Memory B cell (primary cell): ENCODE measurements at regions not wholly inside any gene's neighbourhood (a gene's known extent, or its start where the extent isn't known, plus 50 kb on each side); places are given as distances from the start of the nearest gene placed in this dataset.
"Not testable (repeated sequence)": the region's sequence is repeated elsewhere in the genome, so short reads cannot be mapped to it uniquely, and the experiment has no call there.

Experiments used
- ATAC-seq: fragments of 150-1000 bp; cut with Tn5 transposase; 2 replicates; pipeline ENCODE4 v1.10.0; 2021; ENCODE audit warnings: low read depth, mild to moderate bottlenecking, moderate library complexity
- DNase-seq, 2 donors: peaks; one replicate each; pipeline ENCODE4 v3.0.0; 2022; ENCODE audit warnings: low spot score in 2 of 2
- H3K27ac Mint-ChIP-seq: one replicate; pipeline ENCODE4 v1.8.0; 2022; ENCODE audit warnings: mild to moderate bottlenecking, moderate library complexity, mixed read lengths
- H3K27me3 Mint-ChIP-seq: one replicate; pipeline ENCODE4 v1.8.0; 2022; ENCODE audit warnings: mixed read lengths
- H3K36me3 Mint-ChIP-seq: one replicate; pipeline ENCODE4 v1.8.0; 2022; ENCODE audit warnings: mild to moderate bottlenecking, mixed read lengths
- H3K4me1 Mint-ChIP-seq: one replicate; pipeline ENCODE4 v1.8.0; 2022; ENCODE audit warnings: mixed read lengths
- H3K4me3 Mint-ChIP-seq: one replicate; pipeline ENCODE4 v1.8.0; 2022; ENCODE audit warnings: mild to moderate bottlenecking, moderate library complexity, mixed read lengths
- H3K9me3 Mint-ChIP-seq: one replicate; pipeline ENCODE4 v1.8.0; 2022; ENCODE audit warnings: mixed read lengths

DNA sequence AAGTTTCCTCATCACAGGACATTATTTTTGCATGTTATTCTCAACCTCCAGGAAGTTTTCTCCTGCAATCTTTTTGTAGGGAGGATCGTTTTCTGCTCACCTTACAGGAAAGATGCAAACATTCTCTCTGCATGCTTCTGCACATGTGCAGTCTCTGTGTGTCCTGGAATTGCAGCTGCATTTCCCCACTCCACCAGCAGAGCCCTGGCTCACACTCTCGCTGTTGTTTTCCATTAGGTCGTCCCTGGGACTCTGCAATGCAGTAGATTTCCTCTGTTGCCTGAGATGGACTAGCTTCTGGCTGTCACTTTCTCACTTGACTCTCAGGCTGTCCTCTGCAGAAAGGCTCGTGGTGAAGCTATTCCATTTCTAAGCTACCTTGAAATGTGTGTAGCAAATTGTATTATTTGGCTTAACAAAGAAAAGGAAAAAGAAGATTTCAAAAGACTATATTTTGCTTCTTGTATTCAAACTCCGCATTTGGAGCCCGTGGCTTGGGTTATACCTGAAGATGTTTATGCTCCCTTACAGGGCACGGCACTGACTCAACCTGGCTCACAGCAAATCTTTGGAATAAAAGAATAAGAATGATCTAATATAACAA, 346.7 kb downstream of the RAD51AP2 start:
- H3K27me3 Mint-ChIP-seq = no peaks in the 10 kb centered on the region
- no peaks in the 10 kb centered on the region for H3K9me3 Mint-ChIP-seq
- peaks cover 18% of the 10 kb centered on the region for H3K4me1 Mint-ChIP-seq
- no peak overlapping the region for H3K27ac Mint-ChIP-seq
- ATAC-seq (peak; percentile 54), DNase-seq (no peak)
- no peaks in the 10 kb centered on the region for H3K36me3 Mint-ChIP-seq
- H3K4me3 Mint-ChIP-seq = no peak overlapping the region

DNA sequence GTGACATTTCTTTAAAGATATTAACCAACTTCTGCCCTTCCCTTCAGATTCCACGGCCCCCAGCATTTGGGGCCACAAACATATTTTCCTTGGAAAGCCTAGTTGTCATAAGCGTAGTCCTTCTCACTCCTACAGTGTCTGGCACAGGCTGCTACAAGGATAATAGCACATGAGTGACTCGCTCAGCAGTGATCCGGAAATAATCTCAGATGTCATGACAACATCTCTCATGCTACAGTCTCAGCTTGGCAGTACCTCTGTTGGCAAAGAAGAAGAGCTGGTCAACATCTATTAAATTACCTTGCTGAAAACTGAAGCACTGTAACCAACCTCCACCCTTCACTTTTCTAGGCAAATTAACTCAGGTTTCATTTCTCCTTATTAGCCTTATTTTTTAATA, 351.7 kb downstream of the RAD51AP2 start:
- DNase-seq (no peak), ATAC-seq (peak; percentile 91)
- H3K27me3 Mint-ChIP-seq = no peaks in the 10 kb centered on the region
- no peaks in the 10 kb centered on the region for H3K36me3 Mint-ChIP-seq
- no peak overlapping the region for H3K4me3 Mint-ChIP-seq
- H3K27ac Mint-ChIP-seq = peak overlapping the region; percentile 71
- H3K4me1 Mint-ChIP-seq = peaks cover 21% of the 10 kb centered on the region
- no peaks in the 10 kb centered on the region for H3K9me3 Mint-ChIP-seq

DNA sequence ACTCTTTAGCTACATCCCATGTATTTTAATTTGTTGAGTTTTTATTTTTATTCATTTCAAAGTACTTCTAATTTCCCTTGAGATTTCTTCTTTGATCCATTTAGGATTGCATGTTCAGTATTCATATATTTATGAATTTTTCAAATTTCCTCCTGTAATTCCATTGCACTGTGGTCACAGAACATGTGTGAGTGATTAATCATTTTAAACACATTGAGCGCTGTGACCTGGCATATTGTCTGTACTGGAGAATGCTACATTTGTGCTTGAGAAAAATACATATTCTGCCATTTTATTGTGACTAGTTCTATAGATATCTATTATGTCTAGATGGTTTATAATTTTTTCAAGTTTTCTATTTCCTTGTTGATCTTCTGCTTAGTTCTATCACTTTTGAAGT, 353.7 kb downstream of the RAD51AP2 start:
- no peak for DNase-seq
- Mint-ChIP-seq H3K27me3 (no peaks in the 10 kb centered on the region), H3K9me3 (no peaks in the 10 kb centered on the region), H3K27ac (no peak overlapping the region), H3K4me1 (peaks cover 16% of the 10 kb centered on the region), H3K36me3 (no peaks in the 10 kb centered on the region), H3K4me3 (no peak overlapping the region)
- no peak for ATAC-seq

DNA sequence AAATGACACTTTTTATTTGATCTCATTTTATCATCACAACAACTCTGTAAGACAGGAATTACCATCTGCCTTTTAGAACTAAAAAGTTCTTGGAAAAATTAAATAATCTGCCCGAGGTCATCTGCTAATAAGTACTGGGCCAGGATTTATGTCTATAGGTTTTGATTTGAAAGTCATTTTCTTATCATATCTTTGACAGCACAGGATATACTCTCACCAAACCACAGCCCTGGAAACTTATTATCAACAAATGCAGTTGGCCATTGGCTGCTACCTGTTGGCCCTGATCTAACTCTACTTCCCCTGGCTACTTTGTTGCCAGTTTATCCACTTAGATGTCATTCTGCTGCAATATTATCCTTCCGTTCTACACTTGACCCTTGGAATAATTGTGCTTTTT, 354.6 kb downstream of the RAD51AP2 start:
- H3K27me3 Mint-ChIP-seq = no peaks in the 10 kb centered on the region
- DNase-seq (no peak), ATAC-seq (no peak)
- no peaks in the 10 kb centered on the region for H3K9me3 Mint-ChIP-seq
- H3K36me3 Mint-ChIP-seq = no peaks in the 10 kb centered on the region
- peaks cover 16% of the 10 kb centered on the region for H3K4me1 Mint-ChIP-seq
- H3K27ac Mint-ChIP-seq = no peak overlapping the region
- no peak overlapping the region for H3K4me3 Mint-ChIP-seq

DNA sequence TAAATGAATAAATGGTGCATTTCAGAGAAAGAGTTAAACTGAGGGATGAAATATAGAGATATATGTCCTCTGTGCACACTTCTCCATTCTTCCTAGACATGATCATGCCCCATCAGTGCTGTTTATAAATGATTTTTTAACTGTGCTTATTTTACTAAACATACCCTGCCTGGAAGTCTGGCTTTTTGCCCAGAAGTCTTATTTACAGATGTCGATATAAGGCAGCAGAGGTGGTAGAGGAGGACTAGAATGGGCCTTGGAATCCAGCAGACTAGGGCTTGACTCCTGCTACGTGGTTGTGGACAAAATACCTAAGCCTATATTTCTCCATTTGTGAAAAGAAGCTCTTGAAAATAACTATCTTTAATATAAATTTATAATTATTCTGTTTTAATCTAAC, 355.5 kb downstream of the RAD51AP2 start:
- ATAC-seq = no peak
- Mint-ChIP-seq H3K4me1 (peaks cover 14% of the 10 kb centered on the region), H3K27ac (no peak overlapping the region), H3K9me3 (no peaks in the 10 kb centered on the region), H3K4me3 (no peak overlapping the region), H3K36me3 (no peaks in the 10 kb centered on the region), H3K27me3 (no peaks in the 10 kb centered on the region)
- no peak for DNase-seq

DNA sequence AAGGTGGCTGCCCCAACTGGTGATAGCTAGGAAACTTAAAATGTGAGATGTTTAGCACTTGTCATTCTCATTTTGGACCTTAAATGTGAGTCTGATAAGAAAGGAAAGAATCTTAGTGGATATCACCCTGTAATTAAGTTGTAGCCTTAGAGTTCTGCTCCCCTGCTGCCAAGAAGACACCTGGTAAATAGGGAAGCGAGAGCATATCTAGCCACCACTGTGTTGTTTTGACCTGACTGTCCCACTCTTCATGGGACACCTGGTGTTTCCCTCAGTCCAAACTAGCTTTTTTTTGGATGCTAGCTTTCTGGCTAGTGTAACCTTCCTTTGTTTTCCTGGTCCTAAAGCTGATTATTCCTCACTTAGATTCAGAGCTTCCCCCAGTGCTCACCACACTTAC, 357.6 kb downstream of the RAD51AP2 start:
- no peak overlapping the region for H3K27ac Mint-ChIP-seq
- ATAC-seq (peak; percentile 82), DNase-seq (no peak)
- no peaks in the 10 kb centered on the region for H3K27me3 Mint-ChIP-seq
- H3K36me3 Mint-ChIP-seq = no peaks in the 10 kb centered on the region
- H3K4me3 Mint-ChIP-seq = no peak overlapping the region
- H3K4me1 Mint-ChIP-seq = peaks cover 3% of the 10 kb centered on the region
- no peaks in the 10 kb centered on the region for H3K9me3 Mint-ChIP-seq

DNA sequence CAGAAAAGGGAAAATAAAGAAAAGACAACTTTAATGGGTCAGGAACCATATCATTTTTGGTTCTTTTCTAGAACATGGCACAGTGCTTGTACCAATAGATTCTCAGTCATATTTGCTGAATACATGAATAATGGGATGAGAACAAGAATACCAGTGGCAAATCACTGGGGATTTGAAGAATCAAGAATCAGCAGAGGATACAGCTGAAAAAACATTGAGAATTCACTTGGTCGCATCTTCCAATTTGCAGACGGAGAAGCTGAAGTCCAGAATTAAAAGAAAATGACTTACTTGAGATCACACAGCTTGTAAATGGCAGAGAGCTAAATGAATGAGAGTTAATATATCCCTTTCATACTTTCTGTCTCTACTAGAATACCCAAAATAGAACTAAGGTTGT, 362.2 kb downstream of the RAD51AP2 start:
- H3K4me3 Mint-ChIP-seq = no peak overlapping the region

DNA sequence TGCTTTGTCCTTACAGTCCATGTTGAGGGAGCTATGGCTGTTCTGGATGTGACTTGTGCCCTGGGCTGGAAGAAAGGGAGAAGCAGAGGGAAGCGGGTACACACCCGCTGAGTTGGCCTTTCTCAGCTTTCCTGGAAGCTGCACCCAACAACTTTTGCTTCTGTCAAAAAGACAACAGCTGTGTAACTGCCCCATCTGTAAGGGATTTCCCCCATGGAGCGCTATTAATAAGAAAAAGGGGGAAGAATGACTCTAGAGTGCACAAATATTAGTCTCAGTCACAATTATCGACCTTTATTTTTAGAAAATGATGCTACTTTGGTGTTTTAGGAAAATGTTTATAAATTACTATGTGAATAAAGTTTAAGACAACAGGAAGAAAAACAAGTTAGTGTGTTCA, 368.3 kb downstream of the RAD51AP2 start:
- Mint-ChIP-seq H3K4me1 (peaks cover 13% of the 10 kb centered on the region), H3K27ac (no peak overlapping the region), H3K27me3 (no peaks in the 10 kb centered on the region), H3K9me3 (no peaks in the 10 kb centered on the region), H3K4me3 (no peak overlapping the region), H3K36me3 (no peaks in the 10 kb centered on the region)
- DNase-seq = no peak
- peak; percentile 44 for ATAC-seq

More for the DNA sequence above, 362.2 kb downstream of the RAD51AP2 start:
- H3K4me1 Mint-ChIP-seq = peaks cover 2% of the 10 kb centered on the region
- ATAC-seq = no peak
- no peak for DNase-seq
- no peak overlapping the region for H3K27ac Mint-ChIP-seq
- no peaks in the 10 kb centered on the region for H3K9me3 Mint-ChIP-seq
- H3K36me3 Mint-ChIP-seq = no peaks in the 10 kb centered on the region
- no peaks in the 10 kb centered on the region for H3K27me3 Mint-ChIP-seq

DNA sequence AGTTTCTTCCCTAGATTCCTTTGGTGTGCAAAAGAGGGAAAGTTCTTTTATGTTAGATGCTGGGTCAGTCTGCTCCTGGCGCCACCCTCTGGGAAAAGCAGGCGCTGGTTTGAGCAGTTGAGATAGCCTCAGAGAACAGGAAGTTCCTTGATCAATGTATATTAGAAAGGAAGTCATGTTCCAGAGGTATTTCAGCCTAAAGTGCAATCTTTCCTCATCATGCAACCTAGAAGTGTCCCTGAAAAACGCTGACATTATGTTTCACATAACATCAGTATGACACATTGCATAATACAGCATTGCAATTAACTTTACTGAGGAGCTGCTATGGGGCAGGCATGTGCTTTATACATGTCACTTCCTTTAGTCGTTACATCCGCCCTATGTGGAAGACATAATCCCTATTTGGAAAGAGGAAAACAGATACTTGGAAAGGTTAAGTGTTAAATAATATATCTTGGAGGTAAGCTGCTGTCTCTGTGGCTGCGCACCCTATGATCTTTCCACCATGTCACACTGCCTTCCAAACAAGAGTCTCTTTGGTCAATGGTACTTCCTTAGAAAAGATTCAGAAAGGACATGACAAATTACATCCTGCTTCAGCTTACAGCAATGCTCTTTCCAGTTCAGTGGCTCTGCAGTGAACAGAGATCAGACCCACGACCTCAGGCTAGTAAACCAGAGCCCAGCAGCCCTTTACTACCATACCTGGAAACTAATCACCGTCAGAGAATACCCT, 369.7 kb downstream of the RAD51AP2 start:
- ATAC-seq = no peak
- DNase-seq = no peak
- peaks cover 13% of the 10 kb centered on the region for H3K4me1 Mint-ChIP-seq
- H3K9me3 Mint-ChIP-seq = no peaks in the 10 kb centered on the region
- H3K27ac Mint-ChIP-seq = no peak overlapping the region
- H3K36me3 Mint-ChIP-seq = no peaks in the 10 kb centered on the region
- no peak overlapping the region for H3K4me3 Mint-ChIP-seq
- no peaks in the 10 kb centered on the region for H3K27me3 Mint-ChIP-seq

DNA sequence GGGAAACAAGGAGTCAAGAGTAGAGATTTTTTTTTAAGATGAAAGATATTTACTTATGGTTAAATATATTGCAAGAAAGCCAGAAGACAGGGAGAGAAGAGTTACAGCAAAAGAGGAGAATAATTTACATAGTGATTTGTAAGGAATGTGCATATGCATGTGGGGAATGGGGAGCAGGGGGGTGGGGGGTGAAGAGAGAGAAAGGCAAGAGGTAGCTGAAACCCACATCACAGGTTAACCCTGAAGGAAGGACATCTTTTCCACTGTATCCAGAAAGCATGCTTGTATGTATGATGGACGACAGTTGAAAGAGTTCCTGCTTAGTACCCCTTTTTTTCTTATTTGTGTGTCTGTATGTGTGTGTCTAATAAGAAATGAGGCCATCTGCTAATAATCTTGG, 371.9 kb downstream of the RAD51AP2 start:
- Mint-ChIP-seq H3K27ac (no peak overlapping the region), H3K9me3 (no peaks in the 10 kb centered on the region), H3K36me3 (no peaks in the 10 kb centered on the region), H3K4me3 (no peak overlapping the region), H3K4me1 (peaks cover 11% of the 10 kb centered on the region), H3K27me3 (no peaks in the 10 kb centered on the region)
- DNase-seq (no peak), ATAC-seq (no peak)

DNA sequence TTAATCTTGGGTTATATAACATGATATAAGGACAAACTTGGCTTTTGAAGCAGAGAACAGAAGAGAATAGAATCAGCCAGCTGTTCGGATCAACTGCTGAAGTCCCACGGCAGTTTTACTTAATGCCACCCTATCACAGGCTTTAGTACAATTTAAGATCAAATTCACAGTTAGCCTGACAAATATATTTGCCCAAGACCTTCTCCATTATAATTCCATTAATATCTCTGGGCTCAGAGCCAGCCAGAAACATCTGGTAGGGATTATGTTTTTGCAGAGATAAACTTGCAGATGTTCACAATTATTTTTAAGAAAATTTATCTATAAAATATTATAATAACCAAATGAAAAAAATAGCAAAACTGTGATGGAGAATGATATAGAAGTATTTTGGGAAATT, 381.4 kb downstream of the RAD51AP2 start:
- Mint-ChIP-seq H3K27me3 (peaks cover 5% of the 10 kb centered on the region), H3K4me3 (no peak overlapping the region), H3K27ac (no peak overlapping the region), H3K36me3 (no peaks in the 10 kb centered on the region), H3K9me3 (no peaks in the 10 kb centered on the region), H3K4me1 (no peaks in the 10 kb centered on the region)
- no peak for ATAC-seq
- DNase-seq = no peak

DNA sequence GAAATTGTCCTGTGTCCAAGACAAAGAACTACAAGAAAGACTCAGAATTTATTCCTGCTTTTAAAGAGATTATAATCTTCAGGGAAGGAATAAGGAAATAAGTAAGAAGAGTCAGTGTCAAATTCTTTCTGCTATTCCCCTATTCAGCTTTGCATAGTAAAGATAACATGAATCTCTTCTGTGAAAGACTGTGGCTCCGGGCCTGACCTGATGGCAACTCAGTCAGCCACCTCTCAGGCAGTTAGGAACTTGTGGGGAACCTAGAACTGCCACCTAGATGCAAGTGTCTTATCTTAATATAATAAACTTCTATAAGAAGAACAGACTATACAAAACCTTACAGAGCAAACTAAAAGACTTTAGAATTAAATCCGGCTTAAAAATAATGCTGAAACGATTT, 382.0 kb downstream of the RAD51AP2 start:
- Mint-ChIP-seq H3K4me1 (no peaks in the 10 kb centered on the region), H3K36me3 (no peaks in the 10 kb centered on the region), H3K9me3 (no peaks in the 10 kb centered on the region), H3K4me3 (no peak overlapping the region), H3K27ac (no peak overlapping the region), H3K27me3 (peaks cover 5% of the 10 kb centered on the region)
- no peak for ATAC-seq
- no peak for DNase-seq

DNA sequence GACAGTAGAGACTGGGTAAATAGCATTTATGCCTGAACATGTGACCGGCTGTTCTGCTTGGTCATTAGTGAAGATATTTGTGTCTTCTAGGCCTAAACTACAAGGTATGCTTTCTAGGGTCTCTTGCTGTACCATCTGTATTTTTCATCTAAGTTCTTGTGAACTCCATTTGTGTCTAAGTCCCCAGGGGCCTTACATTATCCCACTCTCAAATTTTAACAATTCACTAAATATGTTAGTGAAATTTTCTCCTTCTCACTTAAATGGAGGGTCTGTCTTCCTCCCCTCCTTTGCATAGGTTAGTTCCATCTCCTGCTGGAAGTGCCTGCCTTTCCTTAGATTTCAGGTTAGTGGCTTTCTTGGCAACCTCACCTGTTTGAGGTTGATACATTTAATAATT, 382.6 kb downstream of the RAD51AP2 start:
- H3K27ac Mint-ChIP-seq = no peak overlapping the region
- H3K27me3 Mint-ChIP-seq = peaks cover 5% of the 10 kb centered on the region
- ATAC-seq (no peak), DNase-seq (no peak)
- H3K36me3 Mint-ChIP-seq = no peaks in the 10 kb centered on the region
- no peaks in the 10 kb centered on the region for H3K9me3 Mint-ChIP-seq
- no peak overlapping the region for H3K4me3 Mint-ChIP-seq
- H3K4me1 Mint-ChIP-seq = no peaks in the 10 kb centered on the region

DNA sequence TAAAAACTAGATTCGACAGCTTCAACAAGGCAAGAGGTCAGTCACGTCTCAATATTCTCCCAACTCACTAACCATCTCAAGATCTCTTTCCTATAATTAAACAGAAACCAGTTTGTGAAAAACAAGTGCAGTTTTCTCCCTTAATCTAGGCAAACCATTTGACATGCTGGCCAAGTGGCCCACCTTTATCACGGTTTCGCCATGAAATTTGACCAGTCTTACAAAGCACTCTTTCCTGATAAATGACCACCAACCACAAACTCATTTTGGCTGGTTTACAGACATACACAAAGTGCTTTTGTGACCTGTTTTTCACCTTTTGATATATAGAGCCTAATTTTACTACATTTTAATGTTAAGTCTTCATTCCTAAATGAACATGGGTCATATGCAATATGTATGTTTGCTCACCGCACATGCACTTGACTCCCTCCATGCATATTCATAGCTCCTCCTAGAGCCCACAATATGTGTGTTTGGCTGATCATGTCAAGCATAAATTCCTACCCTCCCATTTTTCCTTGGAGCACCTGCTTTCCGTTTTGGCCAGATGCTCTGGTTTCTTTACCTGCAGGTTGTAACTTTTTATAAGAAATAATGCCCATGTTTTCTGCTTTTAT, 385.1 kb downstream of the RAD51AP2 start:
- Mint-ChIP-seq H3K27me3 (peaks cover 2% of the 10 kb centered on the region), H3K4me3 (no peak overlapping the region), H3K27ac (no peak overlapping the region), H3K9me3 (no peaks in the 10 kb centered on the region), H3K4me1 (no peaks in the 10 kb centered on the region), H3K36me3 (no peaks in the 10 kb centered on the region)
- ATAC-seq (no peak), DNase-seq (no peak)

DNA sequence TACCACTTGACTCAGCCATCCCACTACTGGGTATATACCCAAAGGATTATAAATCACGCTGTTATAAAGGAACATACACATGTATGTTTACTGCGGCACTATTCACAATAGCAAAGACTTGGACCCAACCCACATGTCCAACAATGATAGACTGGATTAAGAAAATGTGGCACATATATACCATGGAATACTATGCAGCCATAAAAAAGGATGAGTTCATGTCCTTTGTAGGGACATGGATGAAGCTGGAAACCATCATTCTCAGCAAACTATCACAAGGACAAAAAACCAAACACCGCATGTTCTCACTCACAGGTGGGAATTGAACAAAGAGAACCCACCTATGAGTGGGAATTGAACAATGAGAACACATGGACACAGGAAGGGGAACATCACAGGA, 387.6 kb downstream of the RAD51AP2 start:
- not testable (repeated sequence) for ATAC-seq, H3K4me3 Mint-ChIP-seq, H3K27ac Mint-ChIP-seq, H3K36me3 Mint-ChIP-seq, H3K4me1 Mint-ChIP-seq, H3K9me3 Mint-ChIP-seq, H3K27me3 Mint-ChIP-seq, DNase-seq
